Panc1 (cell line): ENCODE measurements at regions not wholly inside any gene's neighbourhood (a gene's known extent, or its start where the extent isn't known, plus 50 kb on each side); places are given as distances from the start of the nearest gene placed in this dataset.

Experiments used
- ATAC-seq: fragments of 200-7000 bp; cut with Tn5 transposase; 2 replicates; pipeline ENCODE4 v1.9.1; 2020; ENCODE audit warnings: mild to moderate bottlenecking, moderate library complexity
- BruUV-seq: library from RNA; stranded (reverse); fragments of 400-500 nt; replicated peaks from 2 replicates; lab custom pipeline; 2021; lab: Mats Ljungman, UMichigan
- CTCF ChIA-PET: fragments of 300-600 bp; sonication (Branson Sonifier 250); formaldehyde crosslinking; loops from one replicate; lab custom pipeline; 2022; ENCODE audit warnings: antibody characterized with exemption; lab: Charles Lee
- POLR2A ChIA-PET: fragments of 300-600 bp; sonication (Branson Sonifier 250); formaldehyde crosslinking; loops from one replicate; lab custom pipeline; 2022; ENCODE audit warnings: antibody characterized with exemption; lab: Charles Lee
- DNase-seq: peaks from one replicate; pipeline ENCODE4 v3.0.0-alpha.2; 2010; ENCODE audit warnings: low read depth, low spot score
- H3K27ac ChIP-seq: 2 replicates; pipeline ENCODE4 v1.5.1; 2011; ENCODE audit warnings: mild to moderate bottlenecking, low read length, inconsistent platforms
- H3K27me3 ChIP-seq: fragments of 200-500 bp; sonication (Bioruptor generic); 2 replicates; pipeline ENCODE4 v1.6.0; 2014; ENCODE audit warnings: low read length, inconsistent platforms; ENCODE audit not compliant: control insufficient read depth, insufficient read depth
- H3K36me3 ChIP-seq: fragments of 200-500 bp; sonication (Bioruptor generic); 2 replicates; pipeline ENCODE4 v1.5.1; 2014; ENCODE audit warnings: inconsistent platforms, mild to moderate bottlenecking, low read length, moderate library complexity; ENCODE audit not compliant: control insufficient read depth, insufficient read depth
- H3K4me1 ChIP-seq: 2 replicates; pipeline ENCODE4 v1.5.1; 2011; ENCODE audit warnings: inconsistent platforms, mild to moderate bottlenecking, low read length, moderate library complexity; ENCODE audit not compliant: control insufficient read depth, insufficient read depth
- H3K4me3 ChIP-seq, 2 experiments: 2 replicates each; pipeline ENCODE4 v1.5.1; 2011 to 2012; ENCODE audit warnings: low read depth in 2 of 2, low read length in 2 of 2, mild to moderate bottlenecking in 2 of 2, inconsistent platforms in 1 of 2, moderate library complexity in 1 of 2
- H3K9me3 ChIP-seq: fragments of 200-500 bp; sonication (Bioruptor generic); 2 replicates; pipeline ENCODE4 v1.5.1; 2014; ENCODE audit warnings: low read depth, mild to moderate bottlenecking, inconsistent platforms, low read length, moderate library complexity; ENCODE audit not compliant: control insufficient read depth, insufficient read depth
- POLR2AphosphoS5 ChIP-seq: IDR thresholded peaks from 2 replicates; pipeline ENCODE4 v1.6.1; 2012; ENCODE audit warnings: mild to moderate bottlenecking, low read depth, low read length, moderate library complexity
- SIN3A ChIP-seq: IDR thresholded peaks from 2 replicates; pipeline ENCODE4 v1.6.1; 2012; ENCODE audit warnings: low read depth, mild to moderate bottlenecking, low read length, moderate library complexity, borderline replicate concordance; ENCODE audit not compliant: insufficient read depth
- TCF7L2 ChIP-seq: IDR thresholded peaks from 2 replicates; pipeline ENCODE4 v1.6.1; 2011; ENCODE audit warnings: mild to moderate bottlenecking, low read depth, low read length, inconsistent platforms
- in situ Hi-C: cut with HindIII; loops from 2 replicates; pipeline ENCODE4 v1.10.0; 2016; ENCODE audit warnings: low sequenced_read_pairs, low pct_unique_long_range_greater_than_20kb
- intact Hi-C: fragments of 100-400 bp; cut with micrococcal nuclease; formaldehyde crosslinking; loops from one replicate; pipeline ENCODE4 v1.10.0; 2022; ENCODE audit not compliant: unreplicated experiment
- TF ChIP-seq, protein P1 (sequence below): fragments of 450-650 bp; IDR thresholded peaks from 2 replicates; pipeline ENCODE4 v1.5.1; 2017; ENCODE audit warnings: mild to moderate bottlenecking
- TF ChIP-seq, protein P2 (sequence below), 2 experiments: IDR thresholded peaks; 2 replicates each; pipeline ENCODE4 v1.6.1; 2011 to 2012; ENCODE audit warnings: low read depth in 2 of 2, control low read depth in 1 of 2, low read length in 1 of 2, mild to moderate bottlenecking in 1 of 2, moderate library complexity in 1 of 2; ENCODE audit not compliant: insufficient read depth in 1 of 2

DNA sequence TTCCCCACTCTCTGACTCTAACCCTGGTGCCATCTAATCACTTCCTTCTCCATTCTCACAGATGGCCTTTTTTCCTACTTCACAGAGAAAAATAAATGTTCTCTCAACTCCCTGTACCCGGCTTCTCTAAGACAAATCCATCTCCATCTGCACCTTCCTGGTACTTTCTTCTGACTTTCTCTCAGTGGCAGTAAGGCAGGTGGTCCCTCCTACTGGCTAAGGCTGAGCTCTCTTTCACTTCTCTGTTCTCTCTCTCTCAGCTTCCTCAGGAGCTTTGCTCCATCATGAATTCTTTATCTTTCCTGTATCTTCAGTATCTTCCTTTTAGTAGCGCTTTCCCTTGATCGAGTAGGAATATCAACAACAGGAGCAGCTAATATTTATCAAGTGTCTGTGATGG lies 421.6 kb downstream of the TMEM135 start:
- ATAC-seq: no peak
- no TSS peak for BruUV-seq
- no peaks in the 10 kb centered on the region for H3K9me3 ChIP-seq
- no peaks in the 10 kb centered on the region; the same call in 1 of the 2 replicates for H3K27me3 ChIP-seq
- ChIA-PET CTCF (no interaction called here), POLR2A (interaction anchor here (0.5 kb wide), 1 partner anchor 1946 kb away, joined by 5 read pairs; no protein-coding TSS in a partner anchor)
- TF ChIP-seq SIN3A (no peak), TCF7L2 (no peak), POLR2AphosphoS5 (no peak)
- TF ChIP-seq, protein P1, sequence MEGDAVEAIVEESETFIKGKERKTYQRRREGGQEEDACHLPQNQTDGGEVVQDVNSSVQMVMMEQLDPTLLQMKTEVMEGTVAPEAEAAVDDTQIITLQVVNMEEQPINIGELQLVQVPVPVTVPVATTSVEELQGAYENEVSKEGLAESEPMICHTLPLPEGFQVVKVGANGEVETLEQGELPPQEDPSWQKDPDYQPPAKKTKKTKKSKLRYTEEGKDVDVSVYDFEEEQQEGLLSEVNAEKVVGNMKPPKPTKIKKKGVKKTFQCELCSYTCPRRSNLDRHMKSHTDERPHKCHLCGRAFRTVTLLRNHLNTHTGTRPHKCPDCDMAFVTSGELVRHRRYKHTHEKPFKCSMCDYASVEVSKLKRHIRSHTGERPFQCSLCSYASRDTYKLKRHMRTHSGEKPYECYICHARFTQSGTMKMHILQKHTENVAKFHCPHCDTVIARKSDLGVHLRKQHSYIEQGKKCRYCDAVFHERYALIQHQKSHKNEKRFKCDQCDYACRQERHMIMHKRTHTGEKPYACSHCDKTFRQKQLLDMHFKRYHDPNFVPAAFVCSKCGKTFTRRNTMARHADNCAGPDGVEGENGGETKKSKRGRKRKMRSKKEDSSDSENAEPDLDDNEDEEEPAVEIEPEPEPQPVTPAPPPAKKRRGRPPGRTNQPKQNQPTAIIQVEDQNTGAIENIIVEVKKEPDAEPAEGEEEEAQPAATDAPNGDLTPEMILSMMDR: no peak
- TF ChIP-seq, protein P2, sequence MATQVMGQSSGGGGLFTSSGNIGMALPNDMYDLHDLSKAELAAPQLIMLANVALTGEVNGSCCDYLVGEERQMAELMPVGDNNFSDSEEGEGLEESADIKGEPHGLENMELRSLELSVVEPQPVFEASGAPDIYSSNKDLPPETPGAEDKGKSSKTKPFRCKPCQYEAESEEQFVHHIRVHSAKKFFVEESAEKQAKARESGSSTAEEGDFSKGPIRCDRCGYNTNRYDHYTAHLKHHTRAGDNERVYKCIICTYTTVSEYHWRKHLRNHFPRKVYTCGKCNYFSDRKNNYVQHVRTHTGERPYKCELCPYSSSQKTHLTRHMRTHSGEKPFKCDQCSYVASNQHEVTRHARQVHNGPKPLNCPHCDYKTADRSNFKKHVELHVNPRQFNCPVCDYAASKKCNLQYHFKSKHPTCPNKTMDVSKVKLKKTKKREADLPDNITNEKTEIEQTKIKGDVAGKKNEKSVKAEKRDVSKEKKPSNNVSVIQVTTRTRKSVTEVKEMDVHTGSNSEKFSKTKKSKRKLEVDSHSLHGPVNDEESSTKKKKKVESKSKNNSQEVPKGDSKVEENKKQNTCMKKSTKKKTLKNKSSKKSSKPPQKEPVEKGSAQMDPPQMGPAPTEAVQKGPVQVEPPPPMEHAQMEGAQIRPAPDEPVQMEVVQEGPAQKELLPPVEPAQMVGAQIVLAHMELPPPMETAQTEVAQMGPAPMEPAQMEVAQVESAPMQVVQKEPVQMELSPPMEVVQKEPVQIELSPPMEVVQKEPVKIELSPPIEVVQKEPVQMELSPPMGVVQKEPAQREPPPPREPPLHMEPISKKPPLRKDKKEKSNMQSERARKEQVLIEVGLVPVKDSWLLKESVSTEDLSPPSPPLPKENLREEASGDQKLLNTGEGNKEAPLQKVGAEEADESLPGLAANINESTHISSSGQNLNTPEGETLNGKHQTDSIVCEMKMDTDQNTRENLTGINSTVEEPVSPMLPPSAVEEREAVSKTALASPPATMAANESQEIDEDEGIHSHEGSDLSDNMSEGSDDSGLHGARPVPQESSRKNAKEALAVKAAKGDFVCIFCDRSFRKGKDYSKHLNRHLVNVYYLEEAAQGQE (IDR thresholded peaks at IDR 0.05; ENCODE audit: insufficient read depth in 1 of 2, low read depth in 2 of 2, low read length in 1 of 2): no peak
- intact Hi-C loops (no loop called here), in situ Hi-C loops (no loop called here)
- no peak for DNase-seq
- H3K36me3 ChIP-seq: no peaks in the 10 kb centered on the region
- H3K4me1 ChIP-seq: no peaks in the 10 kb centered on the region
- no peak overlapping the region for H3K4me3 ChIP-seq
- H3K27ac ChIP-seq: no peak overlapping the region

DNA sequence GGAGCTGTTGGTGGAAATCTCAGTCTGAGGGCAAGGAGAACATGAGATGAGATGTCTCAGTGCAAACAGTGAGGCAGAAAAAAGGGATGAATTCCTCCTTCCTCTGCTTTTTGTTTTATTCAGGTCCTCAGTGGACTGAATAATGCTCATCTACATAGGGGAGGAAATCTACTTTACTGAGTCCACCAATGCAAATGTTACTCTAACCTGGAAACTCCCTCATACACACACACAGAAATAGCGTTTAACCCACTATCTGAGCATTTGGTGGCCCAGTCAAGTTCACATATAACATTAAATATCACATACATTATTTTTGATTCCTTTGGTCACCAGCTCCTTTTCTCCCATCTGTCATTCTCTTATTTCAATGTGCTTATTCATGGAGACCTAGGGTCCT lies 418.8 kb downstream of the TMEM135 start:
- intact Hi-C loops (loop anchor here (2.0 kb wide), 1 partner anchor 32 kb away; no protein-coding TSS in a partner anchor), in situ Hi-C loops (no loop called here)
- no peaks in the 10 kb centered on the region for H3K4me1 ChIP-seq
- DNase-seq (no peak), ATAC-seq (no peak)
- H3K36me3 ChIP-seq: no peaks in the 10 kb centered on the region
- H3K27ac ChIP-seq: no peak overlapping the region
- H3K27me3 ChIP-seq: no peaks in the 10 kb centered on the region
- no peak overlapping the region for H3K4me3 ChIP-seq
- BruUV-seq: no TSS peak
- TF ChIP-seq TCF7L2 (no peak), SIN3A (no peak), POLR2AphosphoS5 (no peak)
- TF ChIP-seq, protein P2 (IDR thresholded peaks at IDR 0.05; ENCODE audit: insufficient read depth in 1 of 2, low read depth in 2 of 2, low read length in 1 of 2): no peak
- TF ChIP-seq, protein P1: no peak
- no peaks in the 10 kb centered on the region for H3K9me3 ChIP-seq
- ChIA-PET CTCF (no interaction called here), POLR2A (no interaction called here)
